IMR-90 (cell line): ENCODE measurements at regions not wholly inside any gene's neighbourhood (a gene's known extent, or its start where the extent isn't known, plus 50 kb on each side); places are given as distances from the start of the nearest gene placed in this dataset.

Experiments
- FOS ChIP-seq: fragments of 150-350 bp; IDR thresholded peaks from 2 replicates; pipeline ENCODE4 v1.6.1; 2016; ENCODE audit warnings: low read depth, low read length
- POLR2A ChIP-seq: IDR thresholded peaks from 2 replicates; pipeline ENCODE4 v1.6.1; 2012; ENCODE audit warnings: mild to moderate bottlenecking, low read depth, low read length
- RCOR1 ChIP-seq: IDR thresholded peaks from 2 replicates; pipeline ENCODE4 v1.6.1; 2012; ENCODE audit warnings: mild to moderate bottlenecking, low read length, improper control_type of control experiment; ENCODE audit not compliant: insufficient replicate concordance
- TF ChIP-seq, protein P1 (sequence below): conservative IDR thresholded peaks from 2 replicates; pipeline ENCODE4 v1.5.1; 2012; ENCODE audit warnings: mild to moderate bottlenecking, low read depth, low read length, improper control_type of control experiment

DNA sequence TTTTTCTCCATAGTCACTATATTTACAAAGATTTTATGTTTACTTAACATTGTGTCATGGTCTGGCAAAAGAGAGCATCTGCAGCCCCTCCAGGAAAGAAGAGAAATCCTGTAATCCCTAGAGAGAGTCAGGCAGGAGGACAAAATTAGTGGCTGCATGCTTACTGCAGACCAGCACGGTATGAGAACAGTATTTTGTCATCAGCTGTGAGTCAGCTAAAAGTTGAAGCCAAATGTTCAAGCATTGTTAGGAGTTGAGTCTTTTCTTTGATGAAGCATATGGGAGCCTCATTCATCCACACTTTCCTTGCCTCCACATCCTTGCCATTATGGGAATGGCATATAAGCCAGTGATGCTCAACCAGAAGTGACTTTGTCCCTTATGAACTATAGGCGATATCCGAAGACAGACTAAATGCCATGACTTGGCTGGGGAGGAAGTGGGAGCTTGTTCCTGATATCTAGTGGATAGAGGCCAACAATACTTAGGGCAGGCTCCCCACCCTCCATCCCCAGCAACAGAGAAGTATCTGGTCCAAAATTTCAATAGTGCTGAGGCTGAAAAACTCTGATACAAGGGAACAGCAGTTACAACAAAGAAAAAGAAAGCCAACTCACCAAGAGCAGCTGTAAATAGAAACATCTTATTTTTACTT is 112.0 kb upstream of the OR5AK2 start:
- TF ChIP-seq, protein P1, sequence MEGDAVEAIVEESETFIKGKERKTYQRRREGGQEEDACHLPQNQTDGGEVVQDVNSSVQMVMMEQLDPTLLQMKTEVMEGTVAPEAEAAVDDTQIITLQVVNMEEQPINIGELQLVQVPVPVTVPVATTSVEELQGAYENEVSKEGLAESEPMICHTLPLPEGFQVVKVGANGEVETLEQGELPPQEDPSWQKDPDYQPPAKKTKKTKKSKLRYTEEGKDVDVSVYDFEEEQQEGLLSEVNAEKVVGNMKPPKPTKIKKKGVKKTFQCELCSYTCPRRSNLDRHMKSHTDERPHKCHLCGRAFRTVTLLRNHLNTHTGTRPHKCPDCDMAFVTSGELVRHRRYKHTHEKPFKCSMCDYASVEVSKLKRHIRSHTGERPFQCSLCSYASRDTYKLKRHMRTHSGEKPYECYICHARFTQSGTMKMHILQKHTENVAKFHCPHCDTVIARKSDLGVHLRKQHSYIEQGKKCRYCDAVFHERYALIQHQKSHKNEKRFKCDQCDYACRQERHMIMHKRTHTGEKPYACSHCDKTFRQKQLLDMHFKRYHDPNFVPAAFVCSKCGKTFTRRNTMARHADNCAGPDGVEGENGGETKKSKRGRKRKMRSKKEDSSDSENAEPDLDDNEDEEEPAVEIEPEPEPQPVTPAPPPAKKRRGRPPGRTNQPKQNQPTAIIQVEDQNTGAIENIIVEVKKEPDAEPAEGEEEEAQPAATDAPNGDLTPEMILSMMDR, result no peak
- no peak for TF ChIP-seq RCOR1
- TF ChIP-seq FOS, result no peak
- TF ChIP-seq POLR2A, result no peak
